HTR-8/SVneo (cell line): ENCODE measurements at regions not wholly inside any gene's neighbourhood (a gene's known extent, or its start where the extent isn't known, plus 50 kb on each side); places are given as distances from the start of the nearest gene placed in this dataset.
"Not testable (repeated sequence)": the region's sequence is repeated elsewhere in the genome, so short reads cannot be mapped to it uniquely, and the experiment has no call there.

Source experiments
- DNase-seq: peaks from one replicate; pipeline ENCODE4 v3.0.0; 2011; ENCODE audit warnings: low spot score, mixed read lengths; ENCODE audit not compliant: insufficient read length
- FAIRE-seq: peaks from 2 replicates; lab custom pipeline; 2011; peaks lifted over from hg19 to GRCh38; lab: Jason Lieb, UNC

- FAIRE-seq = no peak
- no peak for DNase-seq
Observed at GRCh38 chr18:38502539-38502938, 936.9 kb upstream of the CELF4 start.

GRCh38 chr18:38497266-38497665, 931.7 kb upstream of the CELF4 start:
- FAIRE-seq = no peak
- DNase-seq = no peak

- no peak for DNase-seq
- no peak for FAIRE-seq
Observed at GRCh38 chr18:38496222-38496793, 930.7 kb upstream of the CELF4 start.

GRCh38 chr18:38494065-38494464, 928.5 kb upstream of the CELF4 start:
- FAIRE-seq (no peak), DNase-seq (no peak)

- FAIRE-seq (no peak), DNase-seq (no peak)
Observed at GRCh38 chr18:38491195-38491594, 925.6 kb upstream of the CELF4 start.

- DNase-seq, FAIRE-seq: not testable (repeated sequence)
Observed at GRCh38 chr18:38489721-38490120, 924.1 kb upstream of the CELF4 start.

- no peak for FAIRE-seq
- no peak for DNase-seq
Observed at GRCh38 chr18:38487521-38487920, 921.9 kb upstream of the CELF4 start.

- DNase-seq = no peak
- no peak for FAIRE-seq
Observed at GRCh38 chr18:38483326-38483725, 917.7 kb upstream of the CELF4 start.

GRCh38 chr18:38481576-38481975, 916.0 kb upstream of the CELF4 start:
- DNase-seq (no peak), FAIRE-seq (no peak)

- FAIRE-seq = no peak
- no peak for DNase-seq
Observed at GRCh38 chr18:38475686-38476085, 910.1 kb upstream of the CELF4 start.

GRCh38 chr18:38473535-38473934, 907.9 kb upstream of the CELF4 start:
- FAIRE-seq (no peak), DNase-seq (no peak)

GRCh38 chr18:38470421-38470820, 904.8 kb upstream of the CELF4 start:
- no peak for FAIRE-seq
- no peak for DNase-seq

GRCh38 chr18:38466426-38466825, 900.8 kb upstream of the CELF4 start:
- DNase-seq (no peak), FAIRE-seq (no peak)

- DNase-seq (no peak), FAIRE-seq (no peak)
Observed at GRCh38 chr18:38464024-38464423, 898.4 kb upstream of the CELF4 start.

GRCh38 chr18:38460657-38461056, 895.1 kb upstream of the CELF4 start:
- FAIRE-seq = no peak

GRCh38 chr18:38459131-38459994, 893.8 kb upstream of the CELF4 start:
- FAIRE-seq (no peak), DNase-seq (no peak)

More at GRCh38 chr18:38460657-38461056, 895.1 kb upstream of the CELF4 start:
- no peak for DNase-seq

GRCh38 chr18:38458698-38459097, 893.1 kb upstream of the CELF4 start:
- FAIRE-seq (no peak), DNase-seq (no peak)

- no peak for FAIRE-seq
- DNase-seq = no peak
Observed at GRCh38 chr18:38456253-38456652, 890.7 kb upstream of the CELF4 start.

GRCh38 chr18:38454764-38455469, 889.3 kb upstream of the CELF4 start:
- FAIRE-seq (no peak), DNase-seq (no peak)

GRCh38 chr18:38453880-38454279, 888.3 kb upstream of the CELF4 start:
- no peak for FAIRE-seq
- no peak for DNase-seq

GRCh38 chr18:38450876-38451275, 885.3 kb upstream of the CELF4 start:
- DNase-seq (no peak), FAIRE-seq (no peak)
